NCI-H526 (cell line): ENCODE measurements at regions not wholly inside any gene's neighbourhood (a gene's known extent, or its start where the extent isn't known, plus 50 kb on each side); places are given as distances from the start of the nearest gene placed in this dataset.
A peak's percentile ranks its signal among the peaks of the same experiment; 100 is the strongest.
"Not testable (repeated sequence)": the region's sequence is repeated elsewhere in the genome, so short reads cannot be mapped to it uniquely, and the experiment has no call there.

Source experiments
- DNase-seq, 2 experiments: peaks; one replicate each; lab custom pipeline; 2025; lab: John Stamatoyannopoulos, UW

DNA sequence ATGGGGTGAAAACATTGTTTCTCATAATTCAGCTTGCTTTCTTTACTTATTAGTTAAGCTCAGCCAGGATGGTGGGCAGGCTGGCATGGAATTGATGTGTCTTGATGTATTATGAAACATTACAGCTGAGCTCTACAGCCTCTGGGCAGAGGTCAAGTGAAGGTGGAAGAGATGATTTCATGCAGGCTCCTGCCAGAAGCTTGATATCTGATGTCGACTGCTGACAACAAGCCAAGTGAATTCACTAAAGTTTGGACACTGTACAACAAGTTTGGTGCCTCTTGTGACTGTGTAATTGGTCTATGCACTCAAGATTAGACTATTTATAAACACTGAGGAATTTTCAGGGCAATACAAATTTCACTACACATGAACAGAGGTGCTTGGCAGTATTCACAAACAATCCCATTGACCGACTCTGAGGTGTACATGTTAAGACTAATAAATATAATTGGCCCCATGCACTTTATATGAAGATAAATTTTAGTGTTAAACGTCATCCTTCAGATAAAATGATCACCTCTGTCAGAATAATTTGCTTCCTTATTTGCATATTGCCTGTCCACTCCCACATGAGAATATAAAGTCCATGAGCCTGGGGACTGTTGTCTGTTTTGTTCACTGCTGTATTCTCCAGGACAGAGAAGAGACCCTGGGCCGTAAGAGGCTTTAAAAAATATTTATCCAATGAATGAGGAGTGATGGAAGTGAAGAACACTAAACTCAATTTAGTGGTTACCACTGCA is 612.2 kb downstream of the IQCM start:
- DNase-seq, result peak in 1 of 2 experiments; percentile 15

DNA sequence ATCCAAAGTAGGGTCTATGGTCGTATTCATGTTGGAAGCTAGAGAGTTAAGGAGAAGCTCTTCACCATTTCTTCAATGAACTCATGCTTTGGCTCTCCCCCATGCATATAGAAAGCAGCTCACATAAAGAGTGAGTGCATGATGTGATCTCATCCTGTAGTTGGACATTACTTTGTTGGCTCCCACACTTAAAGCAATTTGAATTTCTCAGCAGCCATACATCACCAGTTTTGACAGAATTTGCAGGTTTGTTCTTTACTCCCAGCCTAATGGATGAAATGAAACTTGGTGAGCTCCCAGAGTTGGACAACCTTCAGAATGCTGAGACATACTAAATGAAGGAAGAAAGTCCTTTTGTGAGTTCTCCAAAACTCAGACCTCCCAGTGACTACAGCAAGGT is 613.5 kb downstream of the IQCM start:
- DNase-seq, result no peak

DNA sequence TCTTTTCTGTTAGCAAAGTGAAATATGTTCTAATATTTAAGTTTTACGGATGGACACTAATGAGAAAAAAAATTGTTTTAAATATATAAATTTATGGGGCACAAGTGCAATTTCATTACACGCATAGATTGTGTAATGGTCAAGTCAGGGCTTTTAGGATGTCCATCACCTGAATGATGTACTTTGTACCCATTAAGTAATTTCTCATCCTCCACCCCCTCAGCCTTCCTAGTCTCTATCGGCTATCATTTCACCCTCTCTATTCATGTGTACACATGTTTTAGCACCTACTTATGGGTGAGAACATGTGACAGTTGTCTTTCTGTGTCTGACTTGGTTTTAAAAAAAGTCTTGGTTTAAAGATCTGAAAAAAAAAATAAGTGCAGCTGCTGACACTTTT is 616.0 kb downstream of the IQCM start:
- no peak for DNase-seq

DNA sequence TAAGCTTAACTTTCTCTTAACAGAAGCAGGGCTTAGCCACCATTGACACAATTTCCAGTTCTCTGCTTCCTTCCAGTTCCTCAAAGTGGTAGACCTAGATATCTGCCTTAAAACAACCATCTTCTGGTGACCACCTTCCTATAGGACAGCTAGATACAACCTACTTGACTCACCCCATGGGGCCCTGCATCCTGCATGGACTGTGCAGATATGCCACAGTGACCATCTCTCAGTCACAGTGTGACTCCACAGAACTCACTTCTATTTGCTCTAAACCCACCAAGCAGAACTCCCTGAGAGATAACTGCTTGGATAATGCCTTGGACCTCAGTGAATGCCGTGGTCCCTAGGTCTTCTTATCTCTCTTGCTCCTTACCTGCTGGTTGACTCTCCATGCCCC is 621.6 kb downstream of the IQCM start:
- DNase-seq, result no peak

DNA sequence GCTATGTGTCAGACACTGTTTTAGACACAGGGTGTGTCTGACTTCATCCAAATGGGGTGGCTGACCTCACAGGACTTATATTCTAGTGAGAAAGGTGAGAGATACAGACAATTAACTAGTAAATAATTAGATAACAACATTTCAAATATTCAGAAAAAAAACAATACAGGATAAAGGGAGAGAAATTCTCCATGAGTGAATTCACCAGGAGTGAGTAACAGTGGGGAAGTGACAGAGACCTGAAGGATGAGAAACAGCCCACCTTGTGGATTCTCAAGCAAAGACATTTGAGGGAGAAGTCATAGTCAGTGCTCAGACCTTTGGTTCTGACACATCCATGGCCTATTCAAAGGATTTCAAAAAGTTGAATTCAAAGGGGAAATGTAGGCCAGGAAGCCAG is 627.9 kb downstream of the IQCM start:
- no peak for DNase-seq

DNA sequence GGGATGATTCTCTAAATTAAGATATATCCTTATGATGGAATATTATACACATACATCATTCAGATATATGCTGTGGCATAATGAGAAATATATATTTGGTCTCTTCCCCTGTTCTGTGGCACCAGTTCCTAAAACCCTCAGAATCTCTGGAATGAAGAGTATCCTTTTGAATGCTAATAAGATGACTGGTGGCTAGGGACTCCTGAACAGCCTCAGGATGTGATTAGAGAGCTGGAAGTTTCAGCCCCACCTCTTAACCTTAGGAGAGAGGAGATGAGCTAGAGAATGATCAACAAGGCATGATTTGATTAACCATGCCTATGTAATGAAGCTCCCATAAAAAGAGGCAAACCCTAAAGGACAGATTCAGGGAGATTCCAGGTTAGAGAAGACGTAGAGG is 632.0 kb downstream of the IQCM start:
- DNase-seq, result no peak

DNA sequence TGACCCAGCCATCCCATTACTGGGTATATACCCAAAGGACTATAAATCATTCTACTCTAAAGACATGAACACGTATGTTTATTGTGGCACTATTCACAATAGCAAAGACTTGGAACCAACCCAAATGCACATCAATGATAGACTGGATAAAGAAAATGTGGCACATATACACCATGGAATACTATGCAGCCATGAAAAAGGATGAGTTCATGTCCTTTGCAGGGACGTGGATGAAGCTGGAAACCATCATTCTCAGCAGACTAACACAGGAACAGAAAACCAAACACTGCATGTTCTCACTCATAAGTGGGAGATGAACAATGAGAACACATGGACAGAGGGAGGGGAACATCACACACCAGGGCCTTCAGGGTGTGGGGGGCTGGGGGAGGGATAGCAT is 634.2 kb downstream of the IQCM start:
- DNase-seq, result not testable (repeated sequence)

DNA sequence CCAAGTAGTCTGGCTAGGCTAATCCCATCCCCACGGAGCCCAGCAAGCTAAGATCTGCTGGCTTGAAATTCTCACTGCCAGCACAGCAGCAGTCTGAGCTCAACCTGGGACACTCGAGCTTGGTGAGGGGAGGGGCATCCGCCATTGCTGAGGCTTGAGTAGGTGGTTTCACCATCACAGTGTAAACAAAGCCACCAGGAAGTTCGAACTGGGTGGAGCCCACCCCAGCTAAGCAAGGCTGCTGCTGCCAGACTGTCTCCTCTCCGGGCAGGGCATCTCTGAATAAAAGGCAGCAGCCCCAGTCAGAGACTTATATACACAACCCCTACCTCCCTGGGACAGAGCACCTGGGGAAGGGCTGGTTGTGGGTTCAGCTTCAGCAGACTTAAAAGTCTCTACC is 639.6 kb downstream of the IQCM start:
- DNase-seq, result no peak

DNA sequence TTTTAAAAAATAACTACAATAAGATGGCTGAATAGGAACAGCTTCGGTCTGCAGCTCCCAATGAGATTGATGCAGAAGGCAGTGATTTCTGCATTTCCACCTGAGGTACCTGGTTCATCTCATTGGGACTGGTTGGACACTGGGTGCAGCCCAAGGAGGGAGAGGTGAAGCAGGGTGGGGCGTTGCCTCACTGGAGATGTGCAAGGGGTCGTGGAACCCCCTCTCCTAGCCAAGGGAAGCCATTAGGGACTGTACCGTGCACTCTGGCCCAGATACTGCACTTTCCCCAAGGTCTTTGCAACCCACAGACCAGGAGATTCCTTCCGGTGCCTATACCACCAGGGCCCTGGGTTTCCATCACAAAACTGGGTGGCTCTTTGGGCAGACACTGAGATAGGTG is 640.1 kb downstream of the IQCM start:
- DNase-seq, result no peak

DNA sequence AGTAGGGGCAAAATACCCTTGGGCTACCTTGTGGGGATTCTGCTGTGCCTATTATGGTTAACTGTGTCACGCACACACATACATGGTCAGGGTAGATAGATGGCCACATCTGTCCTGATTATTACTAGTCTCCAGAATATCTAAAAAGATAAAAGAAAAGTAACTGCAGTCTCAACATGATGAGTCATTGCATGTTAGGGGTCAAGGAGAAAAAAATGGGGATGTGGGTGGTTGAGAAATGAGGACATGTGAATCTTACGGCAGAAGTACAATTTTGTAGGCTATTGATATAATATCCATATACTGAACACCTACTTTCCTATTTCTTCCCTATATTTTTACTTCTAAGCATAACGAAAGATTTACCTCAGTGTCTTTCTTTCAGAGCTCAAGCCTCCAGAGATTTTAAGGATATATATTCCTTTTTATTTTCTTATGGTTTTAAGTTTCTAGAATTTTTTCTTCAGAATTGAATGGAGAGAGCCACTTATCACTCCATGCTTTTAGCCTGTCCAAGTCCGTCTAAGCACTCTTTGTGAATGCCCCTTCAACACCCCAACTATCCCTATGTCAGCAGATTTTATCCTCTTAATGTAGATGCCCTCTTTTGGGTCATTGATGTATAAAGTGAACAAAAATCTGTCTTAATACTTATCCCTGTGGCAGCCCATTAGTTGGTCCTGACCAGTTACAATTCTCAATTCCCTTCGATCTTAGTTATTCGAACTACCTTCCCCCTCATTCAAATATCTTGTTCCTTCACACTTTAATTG is 642.2 kb downstream of the IQCM start:
- DNase-seq, result no peak

DNA sequence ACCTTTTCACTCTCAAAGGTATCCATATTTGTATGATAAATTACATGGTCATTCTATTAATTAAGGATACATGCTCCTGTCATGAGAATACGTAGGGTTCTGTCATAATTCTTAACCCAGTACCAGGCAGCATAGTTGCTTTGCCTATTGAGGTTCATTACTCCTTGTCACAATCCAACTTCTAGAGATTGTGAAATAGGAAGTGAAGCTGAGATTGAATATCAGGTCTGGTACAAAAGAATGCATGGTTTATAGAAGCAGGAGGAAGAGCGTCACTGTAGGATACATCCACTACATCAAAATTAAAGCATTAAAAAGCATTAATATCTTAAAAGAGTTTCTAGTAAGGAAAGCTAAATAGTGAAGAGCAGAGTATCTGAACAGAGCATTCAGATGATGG is 647.0 kb downstream of the IQCM start:
- no peak for DNase-seq

DNA sequence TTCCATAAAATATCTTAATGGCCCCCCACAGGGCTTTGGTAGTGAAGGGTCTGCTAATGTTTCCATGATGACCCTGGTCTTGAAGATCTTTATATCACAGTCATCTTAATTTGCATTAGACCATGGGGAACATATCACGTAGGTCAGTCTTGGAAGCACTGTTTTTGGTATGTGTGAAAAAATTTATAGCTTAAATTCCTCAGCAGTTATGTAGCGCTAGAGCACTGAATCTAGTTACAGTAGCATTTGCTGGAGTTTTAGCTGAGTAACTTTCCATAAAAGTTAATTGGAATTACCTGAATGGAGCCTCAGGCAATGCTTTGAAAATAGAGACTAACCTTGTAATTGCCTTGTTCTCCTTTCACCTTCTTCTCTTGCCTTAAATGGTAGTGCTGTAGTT is 648.8 kb downstream of the IQCM start:
- no peak for DNase-seq

DNA sequence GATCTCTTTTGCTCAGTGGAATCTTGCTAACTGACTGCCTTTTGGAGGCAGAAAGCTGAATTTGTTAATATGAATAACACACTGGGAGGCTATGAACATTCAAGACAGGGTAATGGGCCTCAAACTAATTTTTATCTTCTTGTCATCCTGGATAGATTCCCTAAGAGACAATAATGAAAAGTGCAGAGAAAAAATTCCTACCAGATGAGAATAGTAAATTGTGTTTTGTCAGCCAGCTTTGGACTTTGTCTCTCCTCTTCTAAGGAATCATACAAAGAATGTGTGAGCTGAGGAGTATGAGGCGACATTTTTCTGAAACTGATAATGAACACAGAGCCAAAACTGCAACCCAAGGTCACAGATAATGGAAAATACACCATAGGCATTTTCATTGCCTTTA is 649.3 kb downstream of the IQCM start:
- no peak for DNase-seq

DNA sequence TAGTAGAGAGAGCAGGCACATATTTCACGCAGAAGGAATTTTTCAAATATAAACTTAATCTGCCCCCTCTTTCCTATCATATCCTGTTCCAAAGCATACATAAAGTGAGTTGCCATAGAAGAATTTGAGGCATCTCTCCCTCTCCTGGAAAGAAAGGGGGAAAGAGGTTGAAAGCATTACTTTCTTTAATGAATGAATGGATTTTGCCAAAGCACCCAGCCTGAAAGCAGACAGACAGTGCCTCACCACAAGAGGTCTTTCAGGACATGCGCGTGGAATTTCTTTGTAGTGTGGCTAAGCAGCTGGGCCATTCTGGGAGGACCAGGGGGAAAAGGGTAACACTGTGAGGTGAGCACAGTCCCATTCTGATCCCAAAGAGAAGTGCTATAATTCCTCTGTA is 651.4 kb downstream of the IQCM start:
- DNase-seq, result no peak

DNA sequence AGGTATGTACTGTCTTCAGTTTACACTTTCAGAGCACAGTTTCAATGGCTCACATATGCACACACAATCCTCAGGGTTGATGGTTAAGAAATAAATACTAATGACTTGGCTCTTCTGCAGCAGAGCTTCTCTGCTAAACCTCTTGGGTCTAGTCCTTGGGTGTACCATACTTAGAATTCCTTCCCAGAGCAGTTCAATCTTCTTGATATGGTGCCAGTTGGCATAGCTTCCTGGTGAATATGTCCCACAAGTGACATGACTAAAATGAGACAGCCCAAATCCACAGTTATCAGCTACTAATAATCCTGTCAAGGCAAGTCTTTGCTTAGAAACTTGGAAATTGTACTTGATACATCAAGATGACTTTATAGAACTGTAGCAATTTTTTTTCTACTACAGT is 654.4 kb downstream of the IQCM start:
- no peak for DNase-seq

DNA sequence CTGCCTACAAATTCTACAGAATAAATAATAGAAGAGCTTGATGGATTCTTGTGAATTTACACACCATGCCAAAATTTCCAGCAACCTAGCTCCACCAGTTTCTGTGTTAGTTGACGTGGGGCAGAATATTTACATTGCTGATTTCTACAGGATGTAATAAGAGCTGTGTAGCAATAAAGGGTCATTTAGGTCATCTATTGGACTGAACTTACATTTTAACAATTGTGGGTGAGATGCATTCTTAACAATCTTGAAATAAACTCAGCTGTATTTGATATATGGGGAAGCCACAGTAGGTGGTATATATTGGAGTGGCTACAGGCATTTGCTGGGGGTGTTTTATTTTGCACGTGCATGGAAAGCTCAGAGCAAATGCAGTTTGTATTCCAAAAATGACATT is 655.3 kb downstream of the IQCM start:
- no peak for DNase-seq

DNA sequence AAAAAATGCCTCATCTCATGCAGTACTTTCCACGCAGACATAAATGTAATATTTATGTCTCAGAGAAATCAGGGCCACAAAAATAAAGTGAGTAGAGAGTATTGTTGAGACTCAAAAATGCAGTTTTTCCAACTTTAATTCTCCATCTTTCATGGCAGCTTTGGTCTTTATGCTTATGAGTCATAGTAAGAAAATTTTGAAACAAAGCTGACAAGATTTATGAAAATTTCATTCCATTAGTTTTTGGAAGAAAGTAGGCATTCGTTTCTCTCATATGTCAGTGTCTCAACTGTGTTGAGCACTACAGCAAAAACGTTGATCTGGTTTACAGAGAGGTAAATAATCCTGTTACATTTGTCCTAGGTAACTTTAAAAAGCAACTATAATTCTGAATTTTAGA is 656.8 kb downstream of the IQCM start:
- no peak for DNase-seq

DNA sequence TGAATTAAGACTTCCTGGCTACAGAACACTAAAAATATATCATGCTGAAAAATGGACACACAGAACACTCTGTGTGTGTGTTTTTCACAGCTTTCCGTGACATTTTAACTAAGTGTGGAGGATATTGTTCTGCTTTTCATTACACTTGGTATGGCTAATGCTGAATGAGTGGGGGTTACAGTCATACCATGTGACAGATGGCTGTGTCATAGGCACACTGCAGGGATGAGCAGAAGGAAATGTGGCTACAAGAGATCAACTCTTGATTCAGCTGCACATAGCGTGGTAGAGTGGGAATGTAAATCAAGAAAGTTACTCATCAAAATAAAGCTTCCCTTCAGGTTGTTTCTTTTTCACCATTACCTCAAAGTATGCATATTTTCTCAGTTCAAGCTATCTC is 669.8 kb downstream of the IQCM start:
- DNase-seq, result no peak

DNA sequence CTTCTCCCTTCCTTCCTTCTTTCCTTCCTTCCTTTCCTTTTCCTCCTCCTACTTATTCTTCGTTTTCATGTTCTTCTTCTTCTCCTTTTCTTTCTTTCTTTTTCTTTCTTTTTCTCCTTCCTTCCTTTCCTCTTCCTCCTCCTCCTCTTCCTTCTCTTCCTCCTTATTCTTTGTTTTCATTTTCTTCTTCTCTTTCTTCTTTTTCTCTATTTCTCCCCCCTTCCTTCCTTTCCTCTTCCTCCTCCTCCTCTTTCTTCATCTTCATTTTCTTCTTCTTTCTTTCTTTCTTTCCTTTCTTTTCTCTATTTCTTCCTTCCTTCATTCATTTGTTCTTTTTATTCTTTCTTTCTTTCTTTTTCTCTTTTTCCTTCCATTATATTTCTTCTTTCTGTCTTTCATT is 671.6 kb downstream of the IQCM start:
- no peak for DNase-seq

DNA sequence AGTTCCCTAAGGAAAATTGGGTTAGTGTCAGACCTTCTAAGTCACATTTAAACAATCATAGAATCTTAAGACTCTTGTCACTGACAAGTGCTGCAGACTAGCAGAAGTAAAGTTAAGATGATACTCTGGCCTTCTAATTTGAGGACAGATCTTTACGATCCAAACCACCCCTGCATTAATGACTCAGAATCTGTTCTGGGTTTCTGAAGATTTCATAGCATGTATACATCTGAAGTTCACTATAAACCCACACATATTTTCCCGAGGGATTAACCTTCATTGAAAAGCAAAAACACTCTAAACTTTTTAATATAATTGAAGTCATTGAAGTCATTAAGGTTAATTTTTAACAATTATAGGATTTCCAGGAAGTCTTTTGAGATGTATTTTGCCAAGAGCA is 674.3 kb downstream of the IQCM start:
- no peak for DNase-seq

DNA sequence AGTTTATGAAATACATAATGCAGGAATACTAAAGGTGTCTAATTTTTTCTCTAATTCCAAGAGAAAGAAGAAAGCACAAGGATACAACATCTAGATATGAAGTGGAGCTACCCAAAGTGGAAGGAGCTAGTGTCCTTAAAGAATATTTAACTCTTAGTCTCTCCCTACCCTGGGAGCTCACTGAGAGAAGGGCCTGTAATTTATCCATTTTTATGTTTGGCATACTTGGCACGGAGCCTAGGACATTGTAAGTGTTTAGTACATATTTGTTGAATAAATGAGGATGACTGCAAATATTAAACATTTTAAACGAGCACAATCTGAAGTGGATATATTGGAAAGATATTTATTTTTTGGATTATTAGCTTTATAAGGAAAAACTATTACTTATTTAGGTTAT is 674.8 kb downstream of the IQCM start:
- no peak for DNase-seq

DNA sequence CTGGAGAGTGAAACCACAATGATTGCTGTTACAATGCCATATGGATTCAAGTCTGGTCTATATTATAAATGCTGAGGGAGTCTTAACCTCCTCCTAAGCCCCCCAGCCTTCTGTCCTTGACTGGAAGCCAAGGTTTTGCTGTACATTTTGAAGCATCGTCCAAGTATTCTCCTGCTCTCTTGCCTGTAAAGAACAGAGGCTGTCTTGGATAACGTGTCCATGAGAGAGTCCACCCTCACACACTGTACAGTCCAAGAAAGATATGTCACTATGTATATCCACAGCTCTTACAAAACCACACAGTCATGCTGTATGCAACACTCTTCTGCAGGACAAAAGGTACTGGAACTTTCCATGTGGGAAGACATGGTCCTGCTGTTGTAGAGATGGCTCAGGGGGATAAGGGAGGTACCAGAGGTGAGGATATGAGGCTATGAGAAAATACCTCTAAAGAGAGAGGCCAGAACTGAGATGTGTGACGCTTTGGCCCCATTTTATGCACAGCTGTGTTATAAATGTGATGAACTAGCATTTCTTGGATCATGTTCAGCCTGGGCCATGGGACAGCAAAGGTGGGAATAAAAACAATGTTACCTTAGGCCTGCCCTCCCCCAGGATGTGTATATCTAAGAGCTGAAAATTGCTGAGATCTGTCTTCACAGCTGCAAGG is 678.6 kb downstream of the IQCM start:
- DNase-seq, result no peak

DNA sequence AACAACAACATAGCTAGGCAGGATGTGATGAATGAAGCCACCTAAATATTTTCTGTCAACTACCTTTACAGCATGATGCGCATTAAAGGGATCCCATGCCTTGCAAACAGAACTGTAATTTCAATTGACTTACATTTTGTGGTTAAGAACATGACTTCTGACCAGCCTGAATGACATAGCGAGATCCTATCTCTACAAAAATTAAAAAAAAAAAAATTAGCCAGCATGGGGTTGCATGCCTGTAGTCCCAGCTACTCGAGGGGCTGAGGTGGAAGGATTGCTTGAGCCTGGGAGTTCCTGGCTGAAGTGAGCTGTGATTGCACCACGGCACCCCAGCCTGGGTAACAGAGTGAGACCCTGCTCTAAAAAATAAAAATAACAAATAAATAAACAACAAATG is 680.6 kb downstream of the IQCM start:
- no peak for DNase-seq
